ENCODE measurements at regions not wholly inside any gene's neighbourhood (a gene's known extent, or its start where the extent isn't known, plus 50 kb on each side); places are given as distances from the start of the nearest gene placed in this dataset.

- TF ChIP-seq HEY1 (CRISPR knock-in tag; IDR thresholded peaks at IDR 0.05; ENCODE audit: borderline replicate concordance) (no peak), FOXM1 (IDR thresholded peaks at IDR 0.05; ENCODE audit: low read depth) (0 out of 2 replicates have a peak, but pooled peaks have one; percentile 16), FOXM1 (CRISPR knock-in tag; IDR thresholded peaks at IDR 0.05; ENCODE audit: low read depth) (no peak), RAD21 (CRISPR knock-in tag; conservative IDR thresholded peaks at IDR 0.05 in 1 of 2, IDR thresholded peaks at IDR 0.05 in 1 of 2) (peak; percentile 93 to 98), NR1H2 (CRISPR knock-in tag; IDR thresholded peaks at IDR 0.05) (no peak), NFATC3 (IDR thresholded peaks at IDR 0.05) (no peak), TCF7 (IDR thresholded peaks at IDR 0.05; ENCODE audit: borderline replicate concordance) (no peak), ZC3H8 (IDR thresholded peaks at IDR 0.05) (no peak), BMI1 (IDR thresholded peaks at IDR 0.05; ENCODE audit: low read length) (no peak), CBFB (CRISPR knock-in tag; IDR thresholded peaks at IDR 0.05) (no peak), ZKSCAN3 (CRISPR knock-in tag; IDR thresholded peaks at IDR 0.05) (no peak), MGA (IDR thresholded peaks at IDR 0.05) (no peak), ZKSCAN1 (IDR thresholded peaks at IDR 0.05; ENCODE audit: low read depth, low read length) (no peak), NCOA6 (IDR thresholded peaks at IDR 0.05) (no peak), POLR3A (IDR thresholded peaks at IDR 0.05; ENCODE audit: borderline replicate concordance, extremely low read depth, insufficient read depth, insufficient read length) (no peak), ZNF347 (CRISPR knock-in tag; IDR thresholded peaks at IDR 0.05; ENCODE audit: low read depth) (no peak)
- TF ChIP-seq, protein P1, sequence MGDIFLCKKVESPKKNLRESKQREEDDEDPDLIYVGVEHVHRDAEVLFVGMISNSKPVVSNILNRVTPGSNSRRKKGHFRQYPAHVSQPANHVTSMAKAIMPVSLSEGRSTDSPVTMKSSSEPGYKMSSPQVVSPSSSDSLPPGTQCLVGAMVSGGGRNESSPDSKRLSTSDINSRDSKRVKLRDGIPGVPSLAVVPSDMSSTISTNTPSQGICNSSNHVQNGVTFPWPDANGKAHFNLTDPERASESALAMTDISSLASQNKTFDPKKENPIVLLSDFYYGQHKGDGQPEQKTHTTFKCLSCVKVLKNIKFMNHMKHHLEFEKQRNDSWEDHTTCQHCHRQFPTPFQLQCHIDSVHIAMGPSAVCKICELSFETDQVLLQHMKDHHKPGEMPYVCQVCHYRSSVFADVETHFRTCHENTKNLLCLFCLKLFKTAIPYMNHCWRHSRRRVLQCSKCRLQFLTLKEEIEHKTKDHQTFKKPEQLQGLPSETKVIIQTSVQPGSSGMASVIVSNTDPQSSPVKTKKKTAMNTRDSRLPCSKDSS (IDR thresholded peaks at IDR 0.05; ENCODE audit: low read depth, partially characterized antibody), result no peak
These were observed 119.9 kb upstream of the NDUFV2 start (continued) for GRCh38 chr18:8982416-8983183.

Data from K562 (cell line).